ENCODE measurements at regions not wholly inside any gene's neighbourhood (a gene's known extent, or its start where the extent isn't known, plus 50 kb on each side); places are given as distances from the start of the nearest gene placed in this dataset.

DNA sequence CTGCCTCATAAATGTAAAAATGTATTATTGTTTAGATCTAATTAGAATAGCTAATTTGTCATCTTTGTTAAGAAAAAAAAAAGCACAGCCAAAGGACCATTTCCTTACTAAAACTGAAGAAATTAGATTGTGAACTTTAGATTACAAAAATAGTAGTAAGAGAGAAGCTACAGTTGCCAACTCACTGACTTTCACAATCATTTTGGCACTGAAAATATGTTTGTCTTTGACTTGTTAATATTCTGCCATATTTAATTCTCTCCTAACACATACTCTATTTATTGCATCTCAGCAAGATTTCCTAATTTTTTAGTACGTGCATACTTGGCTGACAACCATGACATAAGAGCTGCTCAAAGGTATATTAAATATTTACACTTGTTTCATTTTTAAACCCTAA is 297.1 kb downstream of the TUSC1 start:
- Histone ChIP-seq H3K27me3 (ENCODE audit: control insufficient read depth, insufficient read depth, low read length) (no peaks in the 10 kb centered on the region), H3K36me3 (ENCODE audit: control insufficient read depth, insufficient read depth, low read length) (no peaks in the 10 kb centered on the region), H3K27ac (ENCODE audit: insufficient read depth, low read length) (no peak overlapping the region), H3K4me2 (ENCODE audit: extremely low read depth, insufficient read depth, low read length) (no peak overlapping the region), H3K4me3 (replicated peaks in 1 of 4; ENCODE audit: control extremely low read depth in 1 of 4, insufficient read depth in 1 of 4, low read depth in 3 of 4, low read length in 4 of 4) (no peak overlapping the region), H3K9me3 (ENCODE audit: control insufficient read depth, insufficient read depth, low read depth, low read length) (no peaks in the 10 kb centered on the region), H3K79me2 (ENCODE audit: control insufficient read depth, insufficient read depth, low read length) (no peaks in the 10 kb centered on the region), H3K9ac (ENCODE audit: insufficient read depth, low read length) (no peak overlapping the region), H2AFZ (ENCODE audit: low read length) (no peak overlapping the region), H3K4me1 (ENCODE audit: control insufficient read depth, extremely low read depth, insufficient read depth, low read length) (no peaks in the 10 kb centered on the region), H4K20me1 (ENCODE audit: control insufficient read depth, extremely low read depth, insufficient read depth, low read length) (no peaks in the 10 kb centered on the region)
- no peak for TF ChIP-seq EZH2 (IDR thresholded peaks at IDR 0.05; ENCODE audit: low read length, missing control alignments)
- TF ChIP-seq, protein P1, sequence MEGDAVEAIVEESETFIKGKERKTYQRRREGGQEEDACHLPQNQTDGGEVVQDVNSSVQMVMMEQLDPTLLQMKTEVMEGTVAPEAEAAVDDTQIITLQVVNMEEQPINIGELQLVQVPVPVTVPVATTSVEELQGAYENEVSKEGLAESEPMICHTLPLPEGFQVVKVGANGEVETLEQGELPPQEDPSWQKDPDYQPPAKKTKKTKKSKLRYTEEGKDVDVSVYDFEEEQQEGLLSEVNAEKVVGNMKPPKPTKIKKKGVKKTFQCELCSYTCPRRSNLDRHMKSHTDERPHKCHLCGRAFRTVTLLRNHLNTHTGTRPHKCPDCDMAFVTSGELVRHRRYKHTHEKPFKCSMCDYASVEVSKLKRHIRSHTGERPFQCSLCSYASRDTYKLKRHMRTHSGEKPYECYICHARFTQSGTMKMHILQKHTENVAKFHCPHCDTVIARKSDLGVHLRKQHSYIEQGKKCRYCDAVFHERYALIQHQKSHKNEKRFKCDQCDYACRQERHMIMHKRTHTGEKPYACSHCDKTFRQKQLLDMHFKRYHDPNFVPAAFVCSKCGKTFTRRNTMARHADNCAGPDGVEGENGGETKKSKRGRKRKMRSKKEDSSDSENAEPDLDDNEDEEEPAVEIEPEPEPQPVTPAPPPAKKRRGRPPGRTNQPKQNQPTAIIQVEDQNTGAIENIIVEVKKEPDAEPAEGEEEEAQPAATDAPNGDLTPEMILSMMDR (conservative IDR thresholded peaks at IDR 0.05 in 1 of 2, IDR thresholded peaks at IDR 0.05 in 1 of 2; ENCODE audit: low read depth in 1 of 2, low read length in 2 of 2), result no peak
- DNase-seq (ENCODE audit: low read depth in 2 of 2), result no peak

DNA sequence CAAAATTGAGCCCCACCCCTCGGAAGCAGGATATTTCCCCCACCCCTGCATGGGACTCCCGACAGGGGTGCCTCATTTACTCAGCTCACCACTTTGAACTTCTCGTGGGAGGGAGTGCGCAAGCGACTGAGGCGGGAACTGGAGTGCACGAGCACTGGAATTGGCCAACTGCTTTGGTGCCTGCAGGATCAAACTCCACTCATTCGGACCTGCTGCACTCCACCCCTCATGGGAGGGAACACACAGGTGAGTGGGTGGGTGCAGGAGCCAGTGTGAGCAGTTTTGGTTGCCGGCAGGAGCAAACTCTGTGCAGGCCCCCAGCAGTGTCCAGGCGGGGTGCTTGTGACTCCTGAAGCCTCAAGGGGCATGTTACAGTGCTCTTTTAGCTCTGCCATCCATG is 301.2 kb downstream of the TUSC1 start:
- H3K36me3 ChIP-seq (ENCODE audit: control insufficient read depth, insufficient read depth, low read length), result no peaks in the 10 kb centered on the region
- no peak overlapping the region for H2AFZ ChIP-seq (ENCODE audit: low read length)
- no peaks in the 10 kb centered on the region for H3K9me3 ChIP-seq (ENCODE audit: control insufficient read depth, insufficient read depth, low read depth, low read length)
- no peaks in the 10 kb centered on the region for H3K4me1 ChIP-seq (ENCODE audit: control insufficient read depth, extremely low read depth, insufficient read depth, low read length)
- no peaks in the 10 kb centered on the region for H4K20me1 ChIP-seq (ENCODE audit: control insufficient read depth, extremely low read depth, insufficient read depth, low read length)
- no peaks in the 10 kb centered on the region for H3K79me2 ChIP-seq (ENCODE audit: control insufficient read depth, insufficient read depth, low read length)
- H3K4me3 ChIP-seq (replicated peaks in 1 of 4; ENCODE audit: control extremely low read depth in 1 of 4, insufficient read depth in 1 of 4, low read depth in 3 of 4, low read length in 4 of 4), result no peak overlapping the region
- no peaks in the 10 kb centered on the region for H3K27me3 ChIP-seq (ENCODE audit: control insufficient read depth, insufficient read depth, low read length)
- H3K9ac ChIP-seq (ENCODE audit: insufficient read depth, low read length), result no peak overlapping the region
- no peak for TF ChIP-seq EZH2 (IDR thresholded peaks at IDR 0.05; ENCODE audit: low read length, missing control alignments)
- no peak overlapping the region for H3K27ac ChIP-seq (ENCODE audit: insufficient read depth, low read length)
- DNase-seq (ENCODE audit: low read depth in 2 of 2), result no peak
- H3K4me2 ChIP-seq (ENCODE audit: extremely low read depth, insufficient read depth, low read length), result no peak overlapping the region

DNA sequence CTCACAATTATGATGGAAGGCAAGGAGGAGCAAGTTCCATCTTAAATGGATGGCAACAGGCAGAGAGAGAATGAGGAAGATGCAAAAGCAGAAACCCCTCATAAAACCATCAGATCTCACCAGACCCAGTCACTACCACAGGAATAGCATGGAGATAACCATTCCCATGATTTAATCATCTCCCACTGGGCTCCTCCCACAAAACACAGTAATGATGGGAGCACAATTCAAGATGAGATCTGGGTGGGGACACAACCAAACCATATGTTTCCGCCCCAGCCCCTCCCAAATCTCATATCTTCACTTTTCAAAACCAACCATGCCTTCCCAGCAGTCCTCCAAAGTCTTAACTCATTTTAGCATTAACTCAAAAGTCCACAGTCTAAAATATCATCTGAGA is 304.0 kb downstream of the TUSC1 start:
- H3K4me1 ChIP-seq (ENCODE audit: control insufficient read depth, extremely low read depth, insufficient read depth, low read length), result no peaks in the 10 kb centered on the region
- no peak overlapping the region for H3K4me2 ChIP-seq (ENCODE audit: extremely low read depth, insufficient read depth, low read length)
- no peaks in the 10 kb centered on the region for H3K36me3 ChIP-seq (ENCODE audit: control insufficient read depth, insufficient read depth, low read length)
- no peak overlapping the region for H3K27ac ChIP-seq (ENCODE audit: insufficient read depth, low read length)
- H4K20me1 ChIP-seq (ENCODE audit: control insufficient read depth, extremely low read depth, insufficient read depth, low read length), result no peaks in the 10 kb centered on the region
- no peak overlapping the region for H3K9ac ChIP-seq (ENCODE audit: insufficient read depth, low read length)
- no peak overlapping the region for H3K4me3 ChIP-seq (replicated peaks in 1 of 4; ENCODE audit: control extremely low read depth in 1 of 4, insufficient read depth in 1 of 4, low read depth in 3 of 4, low read length in 4 of 4)
- no peak overlapping the region for H2AFZ ChIP-seq (ENCODE audit: low read length)
- H3K9me3 ChIP-seq (ENCODE audit: control insufficient read depth, insufficient read depth, low read depth, low read length), result no peaks in the 10 kb centered on the region
- no peaks in the 10 kb centered on the region for H3K79me2 ChIP-seq (ENCODE audit: control insufficient read depth, insufficient read depth, low read length)
- TF ChIP-seq, protein P1 (conservative IDR thresholded peaks at IDR 0.05 in 1 of 2, IDR thresholded peaks at IDR 0.05 in 1 of 2; ENCODE audit: low read depth in 1 of 2, low read length in 2 of 2), result no peak
- TF ChIP-seq EZH2 (IDR thresholded peaks at IDR 0.05; ENCODE audit: low read length, missing control alignments), result no peak
- no peak for DNase-seq (ENCODE audit: low read depth in 2 of 2)
- H3K27me3 ChIP-seq (ENCODE audit: control insufficient read depth, insufficient read depth, low read length), result no peaks in the 10 kb centered on the region
